Trophoblast cell (in vitro differentiated cells and primary cell): ENCODE measurements at regions not wholly inside any gene's neighbourhood (a gene's known extent, or its start where the extent isn't known, plus 50 kb on each side); places are given as distances from the start of the nearest gene placed in this dataset.

ENCODE experiments used
- DNase-seq, 2 donors: peaks; one replicate each; pipeline ENCODE4 v3.0.0-alpha.2; 2016
- H2AFZ ChIP-seq: 2 replicates; pipeline ENCODE4 v1.6.1; 2013; ENCODE audit warnings: low read length, moderate library complexity, mild to moderate bottlenecking; ENCODE audit not compliant: insufficient read depth, poor library complexity
- H2AK5ac ChIP-seq: 2 replicates; pipeline ENCODE4 v1.6.1; 2013; ENCODE audit warnings: mild to moderate bottlenecking, low read length
- H2BK120ac ChIP-seq: 2 replicates; pipeline ENCODE4 v1.6.1; 2013; ENCODE audit warnings: low read length, mild to moderate bottlenecking, moderate library complexity; ENCODE audit not compliant: insufficient read depth, poor library complexity
- H2BK12ac ChIP-seq: 2 replicates; pipeline ENCODE4 v1.6.1; 2013; ENCODE audit warnings: mild to moderate bottlenecking, low read length, moderate library complexity
- H2BK5ac ChIP-seq: 2 replicates; pipeline ENCODE4 v1.6.1; 2013; ENCODE audit warnings: low read length, low read depth, moderate library complexity, mild to moderate bottlenecking; ENCODE audit not compliant: poor library complexity
- H3K14ac ChIP-seq: 2 replicates; pipeline ENCODE4 v1.6.1; 2013; ENCODE audit warnings: mild to moderate bottlenecking, low read length
- H3K18ac ChIP-seq: 2 replicates; pipeline ENCODE4 v1.6.1; 2013; ENCODE audit warnings: mild to moderate bottlenecking, low read length
- H3K23ac ChIP-seq: 2 replicates; pipeline ENCODE4 v1.6.1; 2013; ENCODE audit warnings: low read length
- H3K27ac ChIP-seq: 2 replicates; pipeline ENCODE4 v1.5.1; 2013; ENCODE audit warnings: low read depth, mild to moderate bottlenecking, inconsistent platforms, low read length, moderate library complexity
- H3K27me3 ChIP-seq: 2 replicates; pipeline ENCODE4 v1.6.1; 2013; ENCODE audit warnings: inconsistent platforms, mild to moderate bottlenecking, low read length, moderate library complexity; ENCODE audit not compliant: insufficient read depth
- H3K36me3 ChIP-seq, 2 experiments: 1 replicate in 1 of 2; 2 replicates in 1 of 2; pipeline ENCODE4 v1.6.1; 2013; ENCODE audit warnings: low read length in 2 of 2, mild to moderate bottlenecking in 2 of 2, moderate library complexity in 1 of 2; ENCODE audit not compliant: insufficient read depth in 2 of 2, control insufficient read depth in 1 of 2
- H3K4ac ChIP-seq: 2 replicates; pipeline ENCODE4 v1.6.1; 2013; ENCODE audit warnings: low read depth, mild to moderate bottlenecking, low read length, moderate library complexity
- H3K4me1 ChIP-seq, 2 experiments: 1 replicate in 1 of 2; 2 replicates in 1 of 2; pipeline ENCODE4 v1.6.1; 2013; ENCODE audit warnings: low read length in 2 of 2, mild to moderate bottlenecking in 2 of 2, moderate library complexity in 1 of 2; ENCODE audit not compliant: insufficient read depth in 2 of 2, control insufficient read depth in 1 of 2
- H3K4me2 ChIP-seq: 2 replicates; pipeline ENCODE4 v1.6.1; 2013; ENCODE audit warnings: inconsistent platforms, mild to moderate bottlenecking, low read length, moderate library complexity
- H3K4me3 ChIP-seq: 2 replicates; pipeline ENCODE4 v1.5.1; 2013; ENCODE audit warnings: mild to moderate bottlenecking, low read depth, low read length, inconsistent platforms
- H3K79me1 ChIP-seq: one replicate; pipeline ENCODE4 v1.6.1; 2013; ENCODE audit warnings: low read length
- H3K79me2 ChIP-seq: 2 replicates; pipeline ENCODE4 v1.6.1; 2013; ENCODE audit warnings: low read length, mild to moderate bottlenecking; ENCODE audit not compliant: control insufficient read depth, insufficient read depth, poor library complexity
- H3K9ac ChIP-seq: 2 replicates; pipeline ENCODE4 v1.6.1; 2013; ENCODE audit warnings: mild to moderate bottlenecking, low read length
- H3K9me3 ChIP-seq: 2 replicates; pipeline ENCODE4 v1.6.1; 2013; ENCODE audit warnings: low read depth, mild to moderate bottlenecking, control low read depth, inconsistent platforms, low read length; ENCODE audit not compliant: insufficient read depth
- H4K12ac ChIP-seq: 2 replicates; pipeline ENCODE4 v1.6.1; 2013; ENCODE audit warnings: low read depth, mild to moderate bottlenecking, low read length, moderate library complexity
- H4K8ac ChIP-seq: 2 replicates; pipeline ENCODE4 v1.6.1; 2013; ENCODE audit warnings: low read depth, mild to moderate bottlenecking, low read length, moderate library complexity
- H4K91ac ChIP-seq: one replicate; pipeline ENCODE4 v1.6.1; 2013; ENCODE audit warnings: low read depth, mild to moderate bottlenecking, low read length, moderate library complexity
- WGBS: extraction: QIAGEN DNeasy Blood & Tissue Kit; methylation state at CpG from one replicate; pipeline ENCODE4 v1.1.7; 2013; ENCODE audit warnings: missing lambda C conversion rate; ENCODE audit not compliant: insufficient read length, insufficient coverage; ENCODE audit errors: extremely low coverage; 5-methylcytosine and 5-hydroxymethylcytosine counted together

DNA sequence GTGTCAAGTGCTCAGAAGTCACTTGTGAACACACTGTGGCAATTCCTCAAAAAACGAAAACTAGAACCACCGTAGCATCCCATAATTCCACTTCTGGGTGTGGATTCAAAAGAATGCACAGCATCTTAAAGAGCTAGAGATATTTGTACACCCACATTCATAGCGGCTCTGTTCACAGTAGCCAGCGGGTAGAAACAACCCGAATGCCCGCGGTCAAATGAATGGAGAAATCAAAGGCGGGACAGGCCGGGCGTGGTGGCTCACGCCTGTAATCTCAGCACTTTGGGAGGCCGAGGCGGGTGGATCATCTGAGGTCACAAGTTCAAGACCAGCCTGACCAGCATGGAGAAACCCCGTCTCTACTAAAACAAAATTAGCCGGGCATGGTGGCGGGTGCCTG lies 337.5 kb downstream of the SEC14L1 start:
- Histone ChIP-seq H3K4me3 (no peak overlapping the region), H3K9ac (no peak overlapping the region), H3K14ac (no peak overlapping the region), H2BK120ac (no peak overlapping the region), H4K12ac (no peak overlapping the region), H4K91ac (no peak overlapping the region), H3K79me1 (peaks cover 37% of the 10 kb centered on the region), H3K4ac (no peak overlapping the region), H2AK5ac (no peak overlapping the region), H3K23ac (no peak overlapping the region), H4K8ac (no peak overlapping the region), H3K4me1 (peaks cover 53 to 54% of the 10 kb centered on the region in 2 experiments), H3K79me2 (peaks cover 20% of the 10 kb centered on the region), H3K18ac (no peak overlapping the region), H2BK12ac (no peak overlapping the region), H3K4me2 (no peak overlapping the region), H3K27me3 (no peaks in the 10 kb centered on the region), H3K9me3 (no peaks in the 10 kb centered on the region), H3K27ac (peak overlapping the region; percentile 76), H3K36me3 (peaks cover 19 to 20% of the 10 kb centered on the region in 2 experiments), H2BK5ac (no peak overlapping the region), H2AFZ (no peak overlapping the region)
- peak; percentile 90 to 97 for DNase-seq
- no CpG with 5 or more reads among the region's 16 CpGs for WGBS

DNA sequence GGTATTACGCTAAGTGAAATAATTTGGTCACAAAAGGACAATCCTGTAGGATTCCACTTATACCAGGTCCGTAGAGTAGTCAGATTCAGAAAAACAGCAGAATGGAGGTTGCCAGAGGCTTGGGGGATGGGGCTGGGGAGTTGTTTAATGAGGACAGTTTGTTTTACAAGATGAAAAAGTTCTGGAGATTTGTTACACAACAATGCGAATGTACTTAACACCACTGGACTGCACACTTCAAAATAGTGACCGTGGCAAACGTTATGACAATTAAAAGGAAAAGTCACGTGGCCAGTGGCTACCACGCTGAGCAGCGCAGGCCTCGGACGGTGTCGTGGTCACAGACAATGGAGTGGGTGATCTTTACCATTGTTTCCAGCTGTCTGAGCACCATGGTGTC lies 338.1 kb downstream of the SEC14L1 start:
- H4K8ac ChIP-seq: no peak overlapping the region
- H3K27ac ChIP-seq: no peak overlapping the region
- peaks cover 25 to 26% of the 10 kb centered on the region in 2 experiments for H3K36me3 ChIP-seq
- no peak overlapping the region for H3K4me3 ChIP-seq
- H2BK12ac ChIP-seq: no peak overlapping the region
- H3K79me1 ChIP-seq: peaks cover 37% of the 10 kb centered on the region
- H3K9me3 ChIP-seq: no peaks in the 10 kb centered on the region
- peaks cover 52 to 53% of the 10 kb centered on the region in 2 experiments for H3K4me1 ChIP-seq
- peaks cover 25% of the 10 kb centered on the region for H3K79me2 ChIP-seq
- no CpG with 5 or more reads among the region's 11 CpGs for WGBS
- DNase-seq: no peak
- peak overlapping the region; percentile 57 for H4K91ac ChIP-seq
- H2BK120ac ChIP-seq: no peak overlapping the region
- H3K4me2 ChIP-seq: no peak overlapping the region
- no peak overlapping the region for H2BK5ac ChIP-seq
- H2AFZ ChIP-seq: no peak overlapping the region
- H3K4ac ChIP-seq: peak overlapping the region; percentile 2
- no peak overlapping the region for H3K9ac ChIP-seq
- H3K27me3 ChIP-seq: no peaks in the 10 kb centered on the region
- no peak overlapping the region for H3K18ac ChIP-seq
- peak overlapping the region; percentile 36 for H3K14ac ChIP-seq
- no peak overlapping the region for H4K12ac ChIP-seq
- H3K23ac ChIP-seq: no peak overlapping the region
- H2AK5ac ChIP-seq: peak overlapping the region; percentile 7

DNA sequence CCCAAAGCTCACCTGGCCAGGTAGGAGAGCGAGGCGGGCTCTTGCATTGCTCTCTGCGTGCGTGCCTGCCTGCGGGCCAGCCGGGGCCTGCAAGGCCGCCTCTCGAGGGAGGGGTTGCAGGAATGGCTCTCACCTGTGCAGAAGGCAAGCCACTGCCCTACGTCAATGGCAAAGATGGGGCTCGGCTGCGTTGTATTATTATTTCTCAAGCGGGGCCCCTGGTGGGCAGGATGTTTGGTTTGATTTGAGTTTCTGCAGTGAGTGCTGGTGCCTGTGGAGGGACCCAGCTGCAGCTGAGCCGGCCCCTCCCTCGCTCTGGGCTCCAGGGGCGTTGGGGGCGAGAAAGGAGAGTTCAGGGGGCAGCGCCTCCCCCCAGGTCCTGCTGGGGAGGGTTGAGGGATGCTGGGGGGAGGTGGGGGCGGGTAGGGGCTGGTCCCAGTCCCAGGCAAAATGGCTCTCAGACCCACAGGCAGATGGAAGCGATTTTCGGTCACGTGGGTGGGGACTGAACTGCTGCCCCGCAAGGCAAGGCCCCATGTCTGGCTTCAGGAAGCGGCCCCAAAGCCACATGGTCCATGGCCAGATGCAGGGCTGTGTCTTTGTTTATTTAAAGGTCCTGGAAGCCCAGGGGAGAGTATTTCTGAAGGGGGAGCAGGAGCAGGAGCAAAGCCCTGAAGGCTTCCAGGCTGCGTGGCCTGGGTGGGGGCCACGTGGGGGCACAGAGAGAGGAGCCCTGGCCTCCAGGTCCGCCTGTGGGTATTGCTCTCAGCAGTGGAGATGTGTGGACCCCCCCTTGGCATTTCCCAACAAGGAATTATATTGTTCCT lies 338.8 kb downstream of the SEC14L1 start:
- Histone ChIP-seq H3K18ac (peak overlapping the region; percentile 41), H3K9ac (no peak overlapping the region), H4K12ac (no peak overlapping the region), H3K9me3 (peaks cover 4% of the 10 kb centered on the region), H3K79me1 (peaks cover 31% of the 10 kb centered on the region), H2AFZ (no peak overlapping the region), H3K4ac (peak overlapping the region; percentile 22), H3K4me2 (no peak overlapping the region), H2BK12ac (peak overlapping the region; percentile 27), H3K4me1 (peaks cover 46% of the 10 kb centered on the region in 2 experiments), H3K23ac (no peak overlapping the region), H3K36me3 (peaks cover 24 to 27% of the 10 kb centered on the region in 2 experiments), H3K27ac (peak overlapping the region; percentile 9), H4K8ac (peak overlapping the region; percentile 14), H2AK5ac (peak overlapping the region; percentile 34), H4K91ac (peak overlapping the region; percentile 57), H3K79me2 (peaks cover 21% of the 10 kb centered on the region), H2BK5ac (no peak overlapping the region), H3K4me3 (no peak overlapping the region), H3K14ac (peak overlapping the region; percentile 36), H3K27me3 (no peaks in the 10 kb centered on the region), H2BK120ac (no peak overlapping the region)
- no CpG with 5 or more reads among the region's 26 CpGs for WGBS
- no peak for DNase-seq

DNA sequence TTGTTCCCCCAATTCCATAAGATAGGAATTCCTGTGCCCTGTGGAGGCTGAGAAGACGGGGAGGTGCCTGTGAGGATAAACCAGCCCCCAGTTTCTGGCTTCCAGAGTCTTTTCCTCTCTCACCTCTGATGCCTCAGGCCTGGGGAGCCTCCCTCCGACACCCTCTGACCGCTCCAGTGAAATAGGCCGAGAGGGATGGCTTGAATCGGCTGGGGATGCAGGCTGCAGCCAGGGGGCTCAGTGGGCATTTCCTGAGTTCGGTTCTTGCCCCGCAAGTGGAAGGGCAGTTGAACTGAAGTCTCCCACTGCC lies 339.4 kb downstream of the SEC14L1 start:
- H3K23ac ChIP-seq: no peak overlapping the region
- peaks cover 24 to 29% of the 10 kb centered on the region in 2 experiments for H3K36me3 ChIP-seq
- peak overlapping the region; percentile 2 for H3K14ac ChIP-seq
- H2BK5ac ChIP-seq: no peak overlapping the region
- DNase-seq: no peak
- peak overlapping the region; percentile 9 for H3K27ac ChIP-seq
- no peak overlapping the region for H4K8ac ChIP-seq
- H3K4ac ChIP-seq: peak overlapping the region; percentile 22
- H3K9me3 ChIP-seq: peaks cover 6% of the 10 kb centered on the region
- no peak overlapping the region for H3K4me3 ChIP-seq
- H3K27me3 ChIP-seq: no peaks in the 10 kb centered on the region
- H2BK12ac ChIP-seq: no peak overlapping the region
- H3K4me1 ChIP-seq: peaks cover 42 to 43% of the 10 kb centered on the region in 2 experiments
- H4K12ac ChIP-seq: no peak overlapping the region
- no CpG with 5 or more reads among the region's 7 CpGs for WGBS
- H4K91ac ChIP-seq: peak overlapping the region; percentile 51
- no peak overlapping the region for H3K4me2 ChIP-seq
- peak overlapping the region; percentile 20 for H2AK5ac ChIP-seq
- H2BK120ac ChIP-seq: no peak overlapping the region
- no peak overlapping the region for H2AFZ ChIP-seq
- H3K79me1 ChIP-seq: peaks cover 29% of the 10 kb centered on the region
- H3K79me2 ChIP-seq: peaks cover 20% of the 10 kb centered on the region
- peak overlapping the region; percentile 41 for H3K18ac ChIP-seq
- H3K9ac ChIP-seq: no peak overlapping the region
